T-helper 17 cell (primary cell): ENCODE measurements at regions not wholly inside any gene's neighbourhood (a gene's known extent, or its start where the extent isn't known, plus 50 kb on each side); places are given as distances from the start of the nearest gene placed in this dataset.

Source experiments
- ATAC-seq: fragments of 150-1000 bp; cut with Tn5 transposase; 2 replicates; pipeline ENCODE4 v1.10.0; 2021; ENCODE audit warnings: mild to moderate bottlenecking, moderate library complexity
- DNase-seq, 3 donors: peaks; one replicate each; pipeline versions ENCODE4 v3.0.0 to v3.0.0-alpha.2; 2020 to 2021
- H3K9me3 ChIP-seq: one replicate; pipeline ENCODE4 v1.7.0; 2013; ENCODE audit warnings: low read length, mild to moderate bottlenecking; ENCODE audit not compliant: control insufficient read depth, poor library complexity, severe bottlenecking
- H3K27ac Mint-ChIP-seq: one replicate; pipeline ENCODE4 v1.8.0; 2022; ENCODE audit warnings: mild to moderate bottlenecking, moderate library complexity, mixed read lengths
- H3K27me3 Mint-ChIP-seq: one replicate; pipeline ENCODE4 v1.8.0; 2022; ENCODE audit warnings: mixed read lengths
- H3K36me3 Mint-ChIP-seq: one replicate; pipeline ENCODE4 v1.8.0; 2022; ENCODE audit warnings: low read depth, mixed read lengths
- H3K4me1 Mint-ChIP-seq: one replicate; pipeline ENCODE4 v1.8.0; 2022; ENCODE audit warnings: mild to moderate bottlenecking, mixed read lengths
- H3K4me3 Mint-ChIP-seq: one replicate; pipeline ENCODE4 v1.8.0; 2022; ENCODE audit warnings: mild to moderate bottlenecking, moderate library complexity, mixed read lengths

- Mint-ChIP-seq H3K4me1 (no peaks in the 10 kb centered on the region), H3K4me3 (no peak overlapping the region)
These were observed 258.9 kb upstream of the NPY start for GRCh38 chr7:24025094-24025493.

DNA sequence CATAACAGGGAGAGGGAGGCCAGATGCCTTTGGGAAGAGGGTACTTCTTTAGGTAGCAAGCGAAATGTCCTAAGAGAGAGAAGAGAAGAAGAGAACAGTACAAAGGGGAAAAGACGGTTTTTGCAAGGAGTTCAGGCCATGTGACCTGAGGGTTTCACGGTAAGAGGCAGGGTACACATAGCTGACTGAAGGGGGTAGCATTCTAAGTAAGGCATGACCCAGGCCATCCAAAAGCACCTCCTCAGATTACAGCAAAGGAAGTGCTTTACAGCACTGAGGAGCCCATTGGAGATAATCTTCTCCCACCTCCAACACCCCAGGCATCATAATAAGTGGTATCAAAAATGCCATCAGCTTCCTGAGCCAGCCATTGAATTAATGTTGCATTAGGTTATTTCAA lies 258.2 kb upstream of the NPY start:
- no peaks in the 10 kb centered on the region for H3K9me3 ChIP-seq
- Mint-ChIP-seq H3K36me3 (no peaks in the 10 kb centered on the region), H3K27me3 (peaks cover 4% of the 10 kb centered on the region), H3K4me1 (no peaks in the 10 kb centered on the region), H3K27ac (no peak overlapping the region), H3K4me3 (no peak overlapping the region)
- ATAC-seq (no peak), DNase-seq (no peak)

More at GRCh38 chr7:24025094-24025493, 258.9 kb upstream of the NPY start:
- Mint-ChIP-seq H3K36me3 (no peaks in the 10 kb centered on the region), H3K27ac (no peak overlapping the region), H3K27me3 (peaks cover 6% of the 10 kb centered on the region)
- no peaks in the 10 kb centered on the region for H3K9me3 ChIP-seq
- no peak for ATAC-seq
- DNase-seq: no peak

DNA sequence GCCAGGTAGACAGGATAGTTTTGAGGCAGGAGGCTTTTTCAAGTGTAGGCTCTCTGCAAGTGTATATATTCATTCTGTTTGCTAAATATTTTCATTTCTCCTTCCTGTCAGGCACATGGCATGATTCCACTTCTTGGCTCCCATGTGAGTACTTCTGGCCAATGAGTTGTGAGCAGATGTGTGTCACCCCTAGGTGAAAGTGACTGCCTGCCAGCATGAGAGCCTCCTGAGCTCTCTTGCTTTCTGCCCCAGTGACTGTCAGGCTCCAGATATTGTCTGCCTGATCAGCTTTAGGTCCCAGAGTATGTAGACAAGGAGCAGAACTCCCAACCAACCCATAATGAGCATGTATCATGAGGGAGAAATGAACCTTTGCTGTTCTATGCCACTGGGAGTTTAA lies 257.6 kb upstream of the NPY start:
- Mint-ChIP-seq H3K4me3 (no peak overlapping the region), H3K36me3 (no peaks in the 10 kb centered on the region), H3K27ac (no peak overlapping the region), H3K27me3 (no peaks in the 10 kb centered on the region), H3K4me1 (no peaks in the 10 kb centered on the region)
- ATAC-seq (no peak), DNase-seq (no peak)
- no peaks in the 10 kb centered on the region for H3K9me3 ChIP-seq

DNA sequence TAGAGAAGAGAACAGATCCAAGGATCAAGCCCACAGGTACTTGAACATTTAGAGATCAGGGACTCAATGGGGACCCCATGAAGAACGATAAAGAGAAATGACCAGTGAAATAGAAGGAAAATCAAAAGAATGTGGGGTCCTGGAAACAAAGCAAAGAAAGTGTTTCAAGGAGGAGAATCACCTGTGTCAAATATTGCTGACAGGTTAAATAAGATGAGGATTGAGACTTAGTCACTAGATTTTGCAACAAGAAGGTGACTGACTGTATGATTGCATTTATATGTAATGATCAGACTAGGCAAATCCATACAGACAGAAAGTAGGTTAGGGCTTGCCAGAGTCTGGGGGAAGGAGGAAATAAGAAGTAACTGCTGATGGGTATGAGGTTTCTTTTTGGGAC lies 254.9 kb upstream of the NPY start:
- Mint-ChIP-seq H3K36me3 (no peaks in the 10 kb centered on the region), H3K4me1 (no peaks in the 10 kb centered on the region), H3K27ac (no peak overlapping the region), H3K27me3 (no peaks in the 10 kb centered on the region), H3K4me3 (no peak overlapping the region)
- ATAC-seq (no peak), DNase-seq (no peak)
- no peaks in the 10 kb centered on the region for H3K9me3 ChIP-seq

DNA sequence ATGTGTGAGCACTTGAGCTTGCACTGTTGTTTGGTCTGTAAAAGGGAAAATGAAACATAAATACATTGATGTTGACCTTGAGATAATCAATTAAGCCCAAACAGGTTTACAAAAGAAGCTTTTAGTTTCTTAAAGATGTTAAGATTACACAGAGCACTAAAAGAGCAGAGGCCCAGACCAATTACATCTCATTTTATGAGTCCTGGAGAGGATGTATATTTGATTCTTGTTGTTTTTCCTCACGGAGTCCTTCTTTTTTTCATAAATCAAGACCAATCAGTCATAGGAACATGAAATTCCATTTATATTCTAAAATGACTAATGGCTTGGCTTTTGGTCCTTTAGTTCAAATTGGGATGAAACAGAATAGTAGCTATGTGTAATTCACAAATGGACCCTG lies 249.7 kb upstream of the NPY start:
- DNase-seq (no peak), ATAC-seq (no peak)
- H3K27ac Mint-ChIP-seq: no peak overlapping the region
- H3K4me3 Mint-ChIP-seq: no peak overlapping the region
- no peaks in the 10 kb centered on the region for H3K36me3 Mint-ChIP-seq
- H3K9me3 ChIP-seq: no peaks in the 10 kb centered on the region
- no peaks in the 10 kb centered on the region for H3K27me3 Mint-ChIP-seq
- H3K4me1 Mint-ChIP-seq: peaks cover 7% of the 10 kb centered on the region

- peaks cover 7% of the 10 kb centered on the region for H3K4me1 Mint-ChIP-seq
- no peak overlapping the region for H3K27ac Mint-ChIP-seq
- H3K4me3 Mint-ChIP-seq: no peak overlapping the region
- no peak for ATAC-seq
- no peaks in the 10 kb centered on the region for H3K27me3 Mint-ChIP-seq
- H3K36me3 Mint-ChIP-seq: no peaks in the 10 kb centered on the region
- DNase-seq: no peak
- H3K9me3 ChIP-seq: no peaks in the 10 kb centered on the region
These were observed 248.5 kb upstream of the NPY start for GRCh38 chr7:24035366-24036032.

DNA sequence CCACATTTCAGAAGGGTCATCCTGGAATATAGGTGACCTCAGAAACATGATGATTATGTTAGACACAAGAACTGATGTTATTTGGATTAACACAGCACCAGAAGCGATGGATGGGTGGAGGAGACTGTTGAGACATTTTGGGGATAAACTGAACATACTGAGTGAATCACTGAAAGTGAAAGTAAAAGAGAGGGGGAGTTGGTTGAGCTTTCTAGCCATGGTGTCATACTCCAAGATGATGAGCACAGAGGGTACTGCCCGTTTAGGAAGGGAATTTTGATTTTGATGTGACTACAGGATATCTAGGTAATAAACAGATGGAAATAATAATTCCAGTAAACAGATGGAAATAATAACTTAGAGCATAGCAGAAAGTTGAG lies 248.0 kb upstream of the NPY start:
- Mint-ChIP-seq H3K4me1 (peaks cover 7% of the 10 kb centered on the region), H3K27me3 (no peaks in the 10 kb centered on the region), H3K27ac (no peak overlapping the region), H3K4me3 (peak overlapping the region; percentile 7), H3K36me3 (no peaks in the 10 kb centered on the region)
- no peak for ATAC-seq
- no peaks in the 10 kb centered on the region for H3K9me3 ChIP-seq
- no peak for DNase-seq

DNA sequence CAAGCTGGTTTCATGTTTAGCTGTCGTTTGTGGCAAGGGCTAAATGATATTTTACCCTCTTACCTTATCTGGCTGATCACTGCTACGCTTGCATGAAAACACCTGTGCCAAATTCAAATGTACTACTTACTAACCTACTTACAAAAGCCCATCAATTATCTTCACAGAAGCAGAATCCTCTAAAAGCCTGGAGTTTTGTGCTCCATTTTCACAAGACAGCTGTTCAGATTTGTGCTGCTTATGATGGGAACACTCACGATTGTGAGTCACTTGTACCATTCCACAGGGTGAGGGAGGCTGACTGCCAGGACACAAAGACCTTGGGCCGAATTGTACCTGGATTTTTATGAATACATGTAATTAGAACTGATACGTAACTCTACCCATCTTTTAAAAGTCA lies 245.0 kb upstream of the NPY start:
- no peak overlapping the region for H3K4me3 Mint-ChIP-seq
- no peaks in the 10 kb centered on the region for H3K36me3 Mint-ChIP-seq
- H3K9me3 ChIP-seq: no peaks in the 10 kb centered on the region
- H3K27ac Mint-ChIP-seq: no peak overlapping the region
- peaks cover 8% of the 10 kb centered on the region for H3K27me3 Mint-ChIP-seq
- H3K4me1 Mint-ChIP-seq: peaks cover 7% of the 10 kb centered on the region
- DNase-seq (no peak), ATAC-seq (no peak)

DNA sequence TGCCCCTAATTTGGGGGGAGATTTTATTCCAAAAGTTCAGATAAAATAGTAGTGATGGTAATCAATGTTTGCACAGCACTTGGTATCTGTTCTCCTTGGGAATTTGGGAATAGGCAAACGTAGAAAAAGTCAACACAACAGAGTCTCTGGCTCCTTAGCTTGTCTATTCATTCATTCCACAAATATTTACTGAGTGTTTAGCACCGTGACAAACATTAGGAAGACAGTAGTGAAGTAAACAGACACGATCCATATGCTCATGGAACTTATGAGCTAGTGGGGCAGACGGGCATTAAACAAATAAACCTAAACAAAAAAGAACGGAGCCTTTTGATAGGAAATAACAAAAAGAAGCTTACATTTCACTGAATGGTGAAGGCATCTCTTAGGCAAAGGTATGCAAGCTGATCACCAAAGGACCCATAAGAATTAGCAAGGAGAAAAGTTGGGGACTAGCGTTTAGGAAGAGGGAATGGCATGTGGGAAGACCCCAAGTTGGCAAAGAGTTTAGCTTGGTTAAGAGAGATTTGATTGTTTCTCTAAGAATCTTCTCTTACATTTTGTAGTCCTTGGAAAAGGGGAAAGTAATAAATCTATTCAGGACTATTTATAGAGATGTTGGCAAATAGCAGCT lies 243.9 kb upstream of the NPY start:
- Mint-ChIP-seq H3K36me3 (peaks cover 2% of the 10 kb centered on the region), H3K27me3 (peaks cover 8% of the 10 kb centered on the region), H3K27ac (no peak overlapping the region), H3K4me1 (peaks cover 7% of the 10 kb centered on the region), H3K4me3 (no peak overlapping the region)
- H3K9me3 ChIP-seq: no peaks in the 10 kb centered on the region
- DNase-seq: no peak
- ATAC-seq: no peak

DNA sequence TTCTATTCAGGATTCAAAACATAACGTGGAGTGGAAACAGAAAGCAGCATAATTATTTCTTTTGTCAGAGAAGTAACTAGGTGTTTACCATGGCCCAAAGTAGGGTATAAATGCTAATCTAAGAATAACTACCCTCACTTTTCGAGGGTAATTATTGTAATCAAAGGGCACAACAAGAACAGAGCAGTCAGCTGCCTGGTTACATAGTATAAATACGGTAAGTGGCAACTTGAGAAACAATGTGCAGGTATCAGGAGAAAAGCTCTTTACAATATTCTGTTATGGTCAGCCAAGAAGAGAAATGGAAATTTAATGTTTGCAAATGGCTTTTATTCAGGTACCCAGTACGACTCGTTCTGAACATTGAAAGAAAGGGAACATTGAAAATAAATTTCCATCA lies 242.0 kb upstream of the NPY start:
- DNase-seq (no peak), ATAC-seq (no peak)
- Mint-ChIP-seq H3K27me3 (peaks cover 8% of the 10 kb centered on the region), H3K27ac (no peak overlapping the region), H3K4me1 (no peaks in the 10 kb centered on the region), H3K36me3 (peaks cover 2% of the 10 kb centered on the region), H3K4me3 (no peak overlapping the region)
- H3K9me3 ChIP-seq: no peaks in the 10 kb centered on the region

DNA sequence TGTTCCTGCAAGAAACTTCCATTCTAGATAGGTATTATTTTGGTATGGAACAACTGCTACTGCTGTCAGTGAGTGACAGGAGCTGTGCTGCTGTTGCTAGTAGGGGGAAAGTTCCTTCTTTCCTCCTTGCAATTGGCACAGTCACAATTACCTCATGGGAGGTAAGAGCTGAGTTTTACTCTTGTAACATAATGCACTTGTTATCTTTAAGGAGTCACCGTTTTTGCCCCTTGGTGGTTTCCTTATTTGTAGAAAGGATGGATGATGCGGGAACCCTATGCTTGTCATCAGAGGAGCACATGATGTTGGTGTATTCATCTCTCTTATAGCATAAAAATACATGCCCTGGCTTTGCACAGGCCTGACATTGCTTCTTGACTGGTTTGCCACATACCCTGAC lies 234.7 kb upstream of the NPY start:
- Mint-ChIP-seq H3K36me3 (peaks cover 2% of the 10 kb centered on the region), H3K27me3 (peaks cover 23% of the 10 kb centered on the region), H3K27ac (no peak overlapping the region), H3K4me3 (no peak overlapping the region), H3K4me1 (peaks cover 13% of the 10 kb centered on the region)
- no peak for ATAC-seq
- no peak for DNase-seq
- no peaks in the 10 kb centered on the region for H3K9me3 ChIP-seq

GRCh38 chr7:24050991-24051560 lies 232.9 kb upstream of the NPY start:
- Mint-ChIP-seq H3K4me1 (peaks cover 17% of the 10 kb centered on the region), H3K27ac (no peak overlapping the region), H3K36me3 (no peaks in the 10 kb centered on the region), H3K27me3 (peaks cover 36% of the 10 kb centered on the region), H3K4me3 (no peak overlapping the region)
- DNase-seq: no peak
- no peak for ATAC-seq
- H3K9me3 ChIP-seq: no peaks in the 10 kb centered on the region

- DNase-seq (no peak), ATAC-seq (no peak)
- Mint-ChIP-seq H3K4me3 (no peak overlapping the region), H3K4me1 (peaks cover 17% of the 10 kb centered on the region), H3K36me3 (no peaks in the 10 kb centered on the region), H3K27me3 (peaks cover 40% of the 10 kb centered on the region), H3K27ac (no peak overlapping the region)
- H3K9me3 ChIP-seq: no peaks in the 10 kb centered on the region
These were observed 232.3 kb upstream of the NPY start for GRCh38 chr7:24051651-24052050.
